IPS-15b (cell line): ENCODE measurements at regions not wholly inside any gene's neighbourhood (a gene's known extent, or its start where the extent isn't known, plus 50 kb on each side); places are given as distances from the start of the nearest gene placed in this dataset.
"Not testable (repeated sequence)": the region's sequence is repeated elsewhere in the genome, so short reads cannot be mapped to it uniquely, and the experiment has no call there.

Experiments
- H3K27me3 ChIP-seq: one replicate; pipeline ENCODE4 v1.6.1; 2013; ENCODE audit warnings: low read length; ENCODE audit not compliant: control insufficient read depth, insufficient read depth
- H3K36me3 ChIP-seq: one replicate; pipeline ENCODE4 v1.6.1; 2013; ENCODE audit warnings: low read length; ENCODE audit not compliant: control insufficient read depth, insufficient read depth
- H3K4me1 ChIP-seq: one replicate; pipeline ENCODE4 v1.6.1; 2013; ENCODE audit warnings: mild to moderate bottlenecking, low read length; ENCODE audit not compliant: control insufficient read depth, insufficient read depth
- H3K4me3 ChIP-seq: one replicate; pipeline ENCODE4 v1.5.1; 2013; ENCODE audit warnings: low read depth, low read length
- H3K9ac ChIP-seq: one replicate; pipeline ENCODE4 v1.6.1; 2013; ENCODE audit warnings: low read depth, mild to moderate bottlenecking, low read length
- H3K9me3 ChIP-seq: one replicate; pipeline ENCODE4 v1.6.1; 2013; ENCODE audit warnings: mild to moderate bottlenecking, low read length; ENCODE audit not compliant: control insufficient read depth, insufficient read depth

DNA sequence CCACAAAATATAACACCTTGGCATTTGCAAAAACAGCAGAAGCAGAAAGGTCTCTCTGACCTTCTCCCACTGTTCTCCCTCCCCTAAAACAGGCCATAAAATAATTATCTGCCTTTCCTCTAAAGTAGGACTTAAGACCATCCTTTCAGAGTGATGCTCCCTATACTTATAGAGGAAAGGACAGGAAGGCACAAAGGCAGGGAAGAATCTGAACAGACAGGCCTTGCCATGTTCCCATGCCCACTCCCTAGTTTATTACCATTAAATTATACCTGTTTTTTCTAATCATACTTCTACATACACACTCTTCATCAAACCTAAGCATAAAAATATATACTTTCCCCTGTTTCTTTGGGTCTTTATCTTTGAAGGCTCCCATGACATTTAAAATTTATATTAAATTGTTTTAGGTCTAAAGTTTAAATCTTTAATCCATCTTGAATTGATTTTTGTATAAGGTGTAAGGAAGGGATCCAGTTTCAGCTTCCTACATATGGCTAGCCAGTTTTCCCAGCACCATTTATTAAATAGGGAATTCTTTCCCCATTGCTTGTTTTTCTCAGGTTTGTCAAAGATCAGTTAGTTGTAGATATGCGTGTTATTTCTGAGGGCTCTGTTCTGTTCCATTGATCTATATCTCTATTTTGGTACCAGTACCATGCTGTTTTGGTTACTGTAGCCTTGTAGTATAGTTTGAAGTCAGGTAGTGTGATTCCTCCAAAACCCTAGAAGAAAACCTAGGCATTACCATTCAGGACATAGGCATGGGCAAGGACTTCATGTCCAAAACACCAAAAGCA, 755.8 kb upstream of the ADGRB3 start:
- not testable (repeated sequence) for H3K4me1 ChIP-seq, H3K9ac ChIP-seq, H3K9me3 ChIP-seq, H3K36me3 ChIP-seq, H3K4me3 ChIP-seq, H3K27me3 ChIP-seq

DNA sequence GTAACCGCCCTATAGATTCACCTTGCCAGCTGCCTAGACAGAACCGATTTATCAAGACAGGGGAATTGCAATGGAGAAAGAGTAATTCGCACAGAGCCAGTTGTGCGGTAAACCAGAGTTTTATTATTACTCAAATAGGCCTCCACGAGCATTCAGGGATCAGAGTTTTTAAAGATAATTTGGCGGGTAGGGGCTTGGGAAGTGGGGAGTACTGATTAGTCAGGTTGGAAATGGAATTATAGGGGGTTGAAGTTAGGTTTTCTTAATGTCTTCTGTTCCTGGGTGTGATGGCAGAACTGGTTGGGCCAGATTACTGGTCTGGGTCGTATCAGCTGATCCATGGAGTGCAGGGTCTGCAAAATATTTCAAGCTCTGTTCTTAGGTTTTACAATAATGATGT, 756.9 kb upstream of the ADGRB3 start:
- H3K4me3 ChIP-seq, H3K9me3 ChIP-seq, H3K27me3 ChIP-seq, H3K36me3 ChIP-seq, H3K9ac ChIP-seq, H3K4me1 ChIP-seq: not testable (repeated sequence)

DNA sequence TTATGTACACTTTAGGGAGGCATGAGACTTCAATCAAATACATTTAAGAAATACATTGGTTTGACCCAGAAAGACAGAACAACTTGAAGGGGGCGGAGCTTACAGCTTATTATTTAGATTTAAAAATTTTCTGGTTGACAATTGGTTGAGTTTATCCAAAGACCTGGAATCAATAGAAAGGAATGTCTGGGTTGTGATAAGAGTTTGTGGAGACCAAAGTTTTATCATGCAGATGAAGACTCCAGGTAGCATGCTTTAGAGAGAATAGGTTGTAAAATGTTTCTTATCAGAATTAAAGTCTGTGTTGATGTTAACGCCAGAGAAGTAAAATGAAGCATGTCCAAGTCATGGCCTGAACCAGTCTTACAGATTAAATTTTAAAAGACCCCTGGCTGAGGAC, 757.8 kb upstream of the ADGRB3 start:
- H3K27me3 ChIP-seq = no peaks in the 10 kb centered on the region
- no peak overlapping the region for H3K4me3 ChIP-seq
- no peaks in the 10 kb centered on the region for H3K4me1 ChIP-seq
- no peaks in the 10 kb centered on the region for H3K9me3 ChIP-seq
- no peak overlapping the region for H3K9ac ChIP-seq
- H3K36me3 ChIP-seq = no peaks in the 10 kb centered on the region

DNA sequence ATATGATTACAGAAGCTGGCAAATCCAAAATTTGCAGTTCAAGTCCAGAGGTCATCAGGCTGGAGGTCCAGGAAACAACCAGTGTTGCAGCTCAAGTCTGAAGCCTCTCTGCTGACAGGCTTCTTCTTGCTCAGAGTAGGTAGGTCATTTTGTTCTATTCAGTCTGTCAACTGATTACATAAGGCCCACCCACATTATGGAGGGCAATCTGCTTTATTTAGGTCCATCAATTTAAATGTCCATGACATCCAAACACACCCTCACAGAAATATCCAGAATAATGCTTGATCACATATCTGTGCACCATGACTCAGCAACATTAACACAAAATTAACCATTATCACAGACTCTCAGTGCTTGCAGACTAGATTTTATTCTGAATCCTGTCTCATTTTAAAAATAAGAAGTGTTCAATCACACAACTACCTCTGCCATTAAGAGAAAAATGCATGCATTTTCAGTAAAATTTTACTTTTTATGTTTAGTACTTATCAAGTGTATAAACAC, 759.2 kb upstream of the ADGRB3 start:
- Histone ChIP-seq H3K9me3 (no peaks in the 10 kb centered on the region), H3K36me3 (no peaks in the 10 kb centered on the region), H3K9ac (no peak overlapping the region), H3K4me1 (no peaks in the 10 kb centered on the region), H3K4me3 (no peak overlapping the region), H3K27me3 (no peaks in the 10 kb centered on the region)

DNA sequence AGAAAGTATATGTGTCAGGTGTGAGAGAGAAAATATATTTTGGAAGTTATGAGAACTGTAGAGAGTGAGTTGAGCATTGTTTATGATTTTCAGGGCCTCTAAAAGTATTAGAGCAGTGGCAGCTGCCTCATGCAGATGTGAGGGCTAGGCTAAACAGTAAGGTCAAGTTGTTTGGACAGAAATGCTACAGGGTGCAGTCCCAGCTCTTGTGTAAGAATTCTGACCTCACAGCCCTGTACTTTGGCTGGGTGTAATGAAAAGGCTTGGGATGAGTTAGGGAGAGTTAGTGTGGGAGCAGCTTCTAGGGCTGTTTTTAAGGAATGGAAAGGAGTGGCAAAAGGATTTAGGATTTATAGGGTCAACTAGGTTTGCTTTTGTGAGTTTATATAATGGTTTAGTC, 764.8 kb upstream of the ADGRB3 start:
- no peaks in the 10 kb centered on the region for H3K36me3 ChIP-seq
- H3K4me1 ChIP-seq = no peaks in the 10 kb centered on the region
- no peak overlapping the region for H3K9ac ChIP-seq
- H3K27me3 ChIP-seq = no peaks in the 10 kb centered on the region
- H3K4me3 ChIP-seq = no peak overlapping the region
- H3K9me3 ChIP-seq = no peaks in the 10 kb centered on the region

DNA sequence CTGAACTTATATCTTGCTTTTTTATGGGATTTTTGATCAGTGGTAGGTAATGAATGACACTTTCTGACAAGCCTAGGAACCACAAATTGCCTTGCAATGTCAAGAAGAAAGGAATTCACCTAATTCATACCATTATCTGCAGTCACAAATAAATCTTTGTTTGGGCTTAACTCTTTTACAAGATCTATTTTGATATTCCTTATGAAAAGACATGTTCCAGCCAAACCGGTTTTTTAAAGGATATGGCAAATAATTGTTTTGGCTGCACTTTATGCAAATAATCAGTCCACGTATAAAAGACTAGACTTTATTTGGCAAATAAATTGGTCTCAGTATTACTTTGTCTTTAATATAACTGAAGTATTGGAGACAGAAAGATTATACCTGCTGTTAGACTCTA, 771.7 kb upstream of the ADGRB3 start:
- Histone ChIP-seq H3K36me3 (no peaks in the 10 kb centered on the region), H3K9ac (no peak overlapping the region), H3K4me1 (no peaks in the 10 kb centered on the region), H3K27me3 (no peaks in the 10 kb centered on the region), H3K4me3 (no peak overlapping the region), H3K9me3 (no peaks in the 10 kb centered on the region)

DNA sequence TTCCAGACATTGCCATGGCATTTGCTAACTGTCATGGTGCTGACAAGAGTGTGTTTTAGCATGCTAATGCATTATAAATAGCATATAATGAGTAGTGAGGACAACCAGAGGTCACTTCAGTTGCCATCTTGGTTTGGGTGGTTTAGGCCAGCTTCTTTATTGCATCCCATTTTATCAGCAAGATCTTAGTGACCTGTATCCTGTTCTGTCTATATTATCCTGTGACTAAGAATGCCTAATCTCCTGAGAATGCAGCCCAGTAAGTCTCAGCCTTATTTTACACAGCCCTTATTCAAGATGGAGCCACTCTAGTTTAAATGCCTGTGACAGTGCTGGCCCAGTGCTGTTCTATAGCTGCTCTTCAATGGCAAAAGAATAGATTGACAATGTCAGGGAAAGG, 781.0 kb upstream of the ADGRB3 start:
- Histone ChIP-seq H3K27me3 (no peaks in the 10 kb centered on the region), H3K9ac (no peak overlapping the region), H3K36me3 (no peaks in the 10 kb centered on the region), H3K4me1 (no peaks in the 10 kb centered on the region), H3K9me3 (no peaks in the 10 kb centered on the region), H3K4me3 (no peak overlapping the region)

DNA sequence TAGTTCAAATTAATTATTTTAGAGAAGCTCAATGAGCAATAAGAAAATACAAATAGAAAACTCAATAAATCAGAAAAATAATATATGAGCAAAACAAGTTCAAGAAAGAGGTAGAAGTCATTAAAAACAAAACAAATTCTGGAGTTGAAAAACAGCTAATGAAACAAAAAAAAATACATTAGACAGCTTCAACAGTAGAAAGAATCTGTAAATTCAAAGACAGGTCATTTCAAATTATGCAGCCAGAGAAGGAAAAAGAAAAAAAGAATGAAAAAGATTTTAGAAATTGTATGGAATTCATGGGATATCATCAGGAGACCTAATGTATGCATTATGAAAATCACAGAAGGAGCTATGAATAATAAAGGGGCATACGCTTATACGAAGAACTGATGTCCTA, 795.3 kb upstream of the ADGRB3 start:
- Histone ChIP-seq H3K27me3 (no peaks in the 10 kb centered on the region), H3K36me3 (no peaks in the 10 kb centered on the region), H3K9ac (no peak overlapping the region), H3K4me3 (no peak overlapping the region), H3K4me1 (peaks cover under 1% of the 10 kb centered on the region), H3K9me3 (no peaks in the 10 kb centered on the region)

DNA sequence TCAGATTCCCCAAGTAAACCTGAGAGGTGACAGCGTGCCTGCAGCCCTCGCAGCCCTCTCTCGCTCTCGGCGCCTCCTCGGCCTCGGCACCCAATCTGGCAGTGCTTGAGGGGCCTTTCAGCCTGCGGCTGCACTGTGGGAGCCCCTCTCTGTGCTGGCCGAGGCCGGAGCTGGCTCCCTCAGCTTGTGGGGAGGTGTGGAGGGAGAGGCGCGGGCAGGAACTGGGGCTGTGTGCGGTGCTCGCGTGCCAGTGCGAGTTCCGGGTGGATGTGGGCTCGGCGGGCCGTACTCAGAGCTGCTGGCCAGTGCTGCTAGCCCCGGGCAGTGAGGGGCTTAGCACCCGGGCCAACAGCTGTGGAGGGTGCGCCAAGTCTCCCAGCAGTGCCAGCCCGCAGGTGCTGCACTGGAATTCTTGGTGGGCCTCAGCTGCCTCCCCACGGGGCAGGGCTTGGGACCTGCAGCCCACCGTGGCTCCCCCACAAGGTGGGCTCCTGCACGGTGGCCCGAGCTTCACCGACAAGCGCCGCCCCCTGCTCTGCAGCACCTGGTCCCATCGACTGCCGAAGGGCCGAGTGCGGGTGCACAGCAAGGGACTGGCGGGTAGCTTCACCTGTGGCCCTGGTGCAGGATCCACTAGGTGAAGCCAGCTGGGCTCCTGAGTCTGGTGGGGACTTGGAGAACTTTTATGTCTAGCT, 809.7 kb upstream of the ADGRB3 start:
- Histone ChIP-seq H3K4me1 (no peaks in the 10 kb centered on the region), H3K27me3 (no peaks in the 10 kb centered on the region), H3K36me3 (no peaks in the 10 kb centered on the region), H3K4me3 (no peak overlapping the region), H3K9ac (no peak overlapping the region), H3K9me3 (no peaks in the 10 kb centered on the region)

DNA sequence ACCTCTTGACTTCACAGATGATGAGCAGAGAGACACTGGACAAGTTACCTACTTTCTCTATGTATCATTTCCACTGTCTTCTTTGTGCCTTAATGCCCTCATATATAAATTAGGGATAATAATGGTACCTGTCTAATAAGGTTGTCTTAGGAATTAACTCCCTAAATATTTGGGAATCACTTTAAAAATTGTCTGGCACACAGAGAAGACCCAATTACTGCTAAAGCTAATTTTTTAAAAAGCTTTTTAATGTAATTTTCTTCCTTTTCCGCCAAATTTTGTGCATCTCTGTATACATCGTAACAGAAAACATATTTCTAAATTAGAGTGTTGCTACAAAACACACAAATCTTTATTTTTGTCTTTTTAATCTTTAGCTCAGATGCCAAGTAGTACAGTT, 816.8 kb upstream of the ADGRB3 start:
- Histone ChIP-seq H3K4me3 (no peak overlapping the region), H3K9me3 (peaks cover under 1% of the 10 kb centered on the region), H3K9ac (no peak overlapping the region), H3K36me3 (no peaks in the 10 kb centered on the region), H3K4me1 (no peaks in the 10 kb centered on the region), H3K27me3 (no peaks in the 10 kb centered on the region)

DNA sequence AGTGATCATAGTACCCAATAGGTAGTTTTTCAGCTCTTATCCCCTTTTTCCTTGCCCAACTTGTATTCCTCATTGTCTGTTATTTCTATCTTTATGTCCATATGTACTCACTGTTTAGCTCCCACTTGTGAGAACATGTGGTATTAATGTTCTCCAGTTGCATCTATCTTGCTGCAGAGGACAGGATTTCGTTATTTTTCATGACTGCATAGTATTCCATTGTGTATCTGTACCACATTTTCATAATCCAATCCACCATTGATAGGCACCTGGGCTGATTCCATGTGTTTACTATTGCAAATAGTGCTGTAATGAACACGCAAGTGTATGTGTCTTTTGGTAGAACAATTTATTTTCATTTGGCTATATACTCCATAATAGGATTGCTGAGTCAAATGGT, 819.5 kb upstream of the ADGRB3 start:
- H3K36me3 ChIP-seq = no peaks in the 10 kb centered on the region
- no peaks in the 10 kb centered on the region for H3K4me1 ChIP-seq
- H3K9ac ChIP-seq = no peak overlapping the region
- H3K4me3 ChIP-seq = no peak overlapping the region
- H3K9me3 ChIP-seq = peaks cover 9% of the 10 kb centered on the region
- no peaks in the 10 kb centered on the region for H3K27me3 ChIP-seq

DNA sequence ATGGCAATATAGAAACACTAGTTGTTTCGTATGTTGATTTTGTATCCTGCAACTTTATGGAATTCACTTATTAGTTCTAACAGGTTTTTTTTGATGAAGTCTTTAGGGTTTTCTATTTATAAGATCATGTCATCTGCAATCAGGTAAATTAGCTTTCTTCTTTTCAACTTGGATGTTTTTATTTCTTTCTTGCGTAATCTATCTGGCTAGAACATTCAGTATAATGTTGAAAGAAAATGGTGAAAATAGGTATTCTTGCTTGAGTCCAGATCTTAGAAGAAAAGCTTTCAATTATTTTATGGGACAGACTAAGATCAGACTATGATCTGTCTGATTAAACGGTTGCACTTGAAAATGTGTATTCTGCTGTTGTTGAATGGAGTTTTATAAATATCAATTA, 820.8 kb upstream of the ADGRB3 start:
- Histone ChIP-seq H3K9ac (no peak overlapping the region), H3K4me1 (no peaks in the 10 kb centered on the region), H3K27me3 (no peaks in the 10 kb centered on the region), H3K4me3 (no peak overlapping the region), H3K36me3 (no peaks in the 10 kb centered on the region), H3K9me3 (peaks cover 9% of the 10 kb centered on the region)
